ENCODE measurements at regions not wholly inside any gene's neighbourhood (a gene's known extent, or its start where the extent isn't known, plus 50 kb on each side); places are given as distances from the start of the nearest gene placed in this dataset.
A peak's percentile ranks its signal among the peaks of the same experiment; 100 is the strongest.

DNA sequence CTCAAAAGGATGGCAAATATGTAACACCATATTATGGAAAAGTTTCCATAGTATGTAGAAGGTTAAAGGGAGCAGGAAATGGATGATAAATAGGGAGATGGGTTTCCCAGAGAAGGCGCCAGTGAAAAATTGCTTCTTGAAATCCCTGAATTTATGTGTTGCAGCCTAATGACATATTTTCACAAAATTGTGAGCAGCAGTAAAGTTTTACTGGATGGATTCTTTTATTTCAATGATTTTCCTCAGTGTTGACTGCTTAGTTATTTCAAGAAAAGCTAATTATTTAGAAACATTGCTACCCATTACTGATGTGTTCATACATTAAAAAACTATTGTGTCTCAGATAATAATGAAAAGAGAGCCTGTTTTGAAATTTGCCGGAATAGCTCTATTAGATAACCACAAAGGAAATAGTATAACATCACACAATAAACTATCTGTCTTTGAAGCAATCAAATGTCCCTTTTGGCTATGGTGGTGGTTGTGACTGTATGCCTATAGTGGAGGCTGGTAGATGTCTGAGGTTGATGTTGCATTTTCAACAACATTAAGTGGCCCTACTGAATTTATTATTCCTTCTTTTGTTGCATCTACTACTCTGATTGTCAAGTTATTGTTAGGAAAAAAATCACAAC is 169.9 kb upstream of the HAND2 start:
- H3K27ac ChIP-seq: no peak overlapping the region
- H3K4me3 ChIP-seq: no peak overlapping the region
- H3K36me3 ChIP-seq (replicated peaks in 1 of 2; ENCODE audit: insufficient read depth in 1 of 2, low read depth in 2 of 2): no peaks in the 10 kb centered on the region
- ATAC-seq (no peak), DNase-seq (no peak)
- intact Hi-C loops (cut with DNase I): no loop called here
- H3K4me1 ChIP-seq: peaks cover 44% of the 10 kb centered on the region
- no peaks in the 10 kb centered on the region for H3K27me3 ChIP-seq
- TF ChIP-seq, protein P1, sequence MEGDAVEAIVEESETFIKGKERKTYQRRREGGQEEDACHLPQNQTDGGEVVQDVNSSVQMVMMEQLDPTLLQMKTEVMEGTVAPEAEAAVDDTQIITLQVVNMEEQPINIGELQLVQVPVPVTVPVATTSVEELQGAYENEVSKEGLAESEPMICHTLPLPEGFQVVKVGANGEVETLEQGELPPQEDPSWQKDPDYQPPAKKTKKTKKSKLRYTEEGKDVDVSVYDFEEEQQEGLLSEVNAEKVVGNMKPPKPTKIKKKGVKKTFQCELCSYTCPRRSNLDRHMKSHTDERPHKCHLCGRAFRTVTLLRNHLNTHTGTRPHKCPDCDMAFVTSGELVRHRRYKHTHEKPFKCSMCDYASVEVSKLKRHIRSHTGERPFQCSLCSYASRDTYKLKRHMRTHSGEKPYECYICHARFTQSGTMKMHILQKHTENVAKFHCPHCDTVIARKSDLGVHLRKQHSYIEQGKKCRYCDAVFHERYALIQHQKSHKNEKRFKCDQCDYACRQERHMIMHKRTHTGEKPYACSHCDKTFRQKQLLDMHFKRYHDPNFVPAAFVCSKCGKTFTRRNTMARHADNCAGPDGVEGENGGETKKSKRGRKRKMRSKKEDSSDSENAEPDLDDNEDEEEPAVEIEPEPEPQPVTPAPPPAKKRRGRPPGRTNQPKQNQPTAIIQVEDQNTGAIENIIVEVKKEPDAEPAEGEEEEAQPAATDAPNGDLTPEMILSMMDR (IDR thresholded peaks at IDR 0.05): no peak
- no peak for TF ChIP-seq POLR2A (IDR thresholded peaks at IDR 0.05)
- WGBS, 2 donors: 91 to 93% methylated on average over 2 of the region's 2 CpGs
- H3K9me3 ChIP-seq: no peaks in the 10 kb centered on the region

DNA sequence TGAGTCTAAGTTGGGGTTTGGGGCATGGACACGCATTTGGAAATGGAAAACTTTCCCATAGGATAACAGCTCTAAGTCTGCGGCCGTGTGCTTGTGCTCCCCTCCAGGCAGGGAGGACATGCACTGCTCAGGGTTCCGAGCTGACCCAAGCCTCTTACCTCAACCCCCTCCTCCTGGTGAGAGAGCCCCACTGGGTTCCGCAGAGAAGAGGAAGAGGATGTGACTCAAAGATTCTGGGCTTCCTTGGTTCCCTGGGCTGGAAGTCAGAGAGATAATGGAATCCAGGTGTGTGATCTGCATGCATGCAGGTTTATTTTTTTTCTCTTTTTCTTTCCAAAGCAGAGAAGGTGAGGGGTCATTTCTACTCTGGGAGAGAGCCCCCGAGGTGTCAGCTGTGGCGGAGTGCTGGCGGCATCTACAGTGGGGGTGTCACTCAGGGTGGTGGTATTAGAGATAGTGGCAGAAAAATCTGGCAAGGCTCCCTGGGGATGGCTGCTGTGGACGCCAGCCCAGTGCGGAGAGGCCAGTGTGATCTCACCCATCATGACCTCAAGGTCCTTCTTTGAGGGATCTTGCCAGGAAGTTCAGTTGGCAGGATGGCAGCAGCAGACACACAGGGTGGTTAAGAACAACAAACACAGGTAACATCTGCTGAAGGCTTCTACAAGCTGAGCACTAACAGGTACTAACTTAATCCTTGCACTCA is 168.7 kb upstream of the HAND2 start:
- 59 to 66% methylated on average over 9 of the region's 10 CpGs for WGBS, 2 donors
- DNase-seq: peak in 1 of 4 donors; percentile 11
- H3K27me3 ChIP-seq: no peaks in the 10 kb centered on the region
- no peak overlapping the region for H3K4me3 ChIP-seq
- no peaks in the 10 kb centered on the region for H3K36me3 ChIP-seq (replicated peaks in 1 of 2; ENCODE audit: insufficient read depth in 1 of 2, low read depth in 2 of 2)
- H3K27ac ChIP-seq: peak overlapping the region in 2 of 4 donors; percentile 1
- H3K4me1 ChIP-seq: peaks cover 44% of the 10 kb centered on the region
- intact Hi-C loops (cut with DNase I): no loop called here
- TF ChIP-seq, protein P1 (IDR thresholded peaks at IDR 0.05): no peak
- no peak for TF ChIP-seq POLR2A (IDR thresholded peaks at IDR 0.05)
- H3K9me3 ChIP-seq: no peaks in the 10 kb centered on the region
- no peak for ATAC-seq

- H3K9me3 ChIP-seq: no peaks in the 10 kb centered on the region
- no peaks in the 10 kb centered on the region for H3K27me3 ChIP-seq
- DNase-seq (no peak), ATAC-seq (no peak)
- TF ChIP-seq POLR2A (IDR thresholded peaks at IDR 0.05): no peak
- TF ChIP-seq, protein P1 (IDR thresholded peaks at IDR 0.05): no peak
- intact Hi-C loops (cut with DNase I): no loop called here
- H3K4me1 ChIP-seq: peaks cover 44% of the 10 kb centered on the region
- peak overlapping the region in 2 of 4 donors; percentile 31 to 33 for H3K27ac ChIP-seq
- no peak overlapping the region for H3K4me3 ChIP-seq
- 66 to 71% methylated on average over 4 of the region's 4 CpGs for WGBS, 2 donors
- no peaks in the 10 kb centered on the region for H3K36me3 ChIP-seq (replicated peaks in 1 of 2; ENCODE audit: insufficient read depth in 1 of 2, low read depth in 2 of 2)
Observed at GRCh38 chr4:173697840-173698239, 167.8 kb upstream of the HAND2 start.

DNA sequence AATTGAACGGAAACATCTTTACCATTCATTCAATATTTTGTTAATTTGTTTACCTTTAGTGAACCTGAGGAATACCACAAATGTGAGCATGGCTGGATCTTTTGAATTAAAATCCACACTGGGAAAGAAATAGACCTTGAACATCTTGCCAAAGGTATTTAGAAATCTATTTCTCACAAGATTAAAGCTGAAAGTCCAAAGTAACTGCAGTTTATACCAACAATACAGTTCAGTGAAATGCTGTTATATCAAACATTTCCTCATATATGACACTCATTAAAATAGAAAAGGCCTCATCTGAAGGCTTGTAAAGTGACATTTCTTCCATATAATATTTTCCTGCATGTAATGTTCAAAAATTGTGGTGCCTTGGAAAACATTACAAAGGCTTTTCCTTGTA is 166.5 kb upstream of the HAND2 start:
- no peak overlapping the region for H3K4me3 ChIP-seq
- H3K27ac ChIP-seq: peak overlapping the region; percentile 33 to 75 (median 54)
- TF ChIP-seq POLR2A (IDR thresholded peaks at IDR 0.05): no peak
- TF ChIP-seq, protein P1 (IDR thresholded peaks at IDR 0.05): no peak
- peak; percentile 31 for ATAC-seq
- peaks cover 44% of the 10 kb centered on the region for H3K4me1 ChIP-seq
- 14 to 21% methylated on average over 1 of the region's 1 CpG for WGBS, 2 donors
- no peak for DNase-seq
- no peaks in the 10 kb centered on the region for H3K9me3 ChIP-seq
- no peaks in the 10 kb centered on the region for H3K27me3 ChIP-seq
- no peaks in the 10 kb centered on the region for H3K36me3 ChIP-seq (replicated peaks in 1 of 2; ENCODE audit: insufficient read depth in 1 of 2, low read depth in 2 of 2)
- intact Hi-C loops (cut with DNase I): no loop called here

All from body of pancreas (tissue), 4 donors.